ENCODE measurements at regions not wholly inside any gene's neighbourhood (a gene's known extent, or its start where the extent isn't known, plus 50 kb on each side); places are given as distances from the start of the nearest gene placed in this dataset.
A peak's percentile ranks its signal among the peaks of the same experiment; 100 is the strongest.

- Histone ChIP-seq H2AFZ (ENCODE audit: low read length) (no peak overlapping the region), H3K36me3 (ENCODE audit: insufficient read depth, low read length) (no peaks in the 10 kb centered on the region), H3K9me3 (ENCODE audit: low read length) (peaks cover under 1% of the 10 kb centered on the region), H3K4me1 (ENCODE audit: low read length) (no peaks in the 10 kb centered on the region), H3K79me2 (ENCODE audit: low read length) (no peaks in the 10 kb centered on the region), H4K20me1 (ENCODE audit: insufficient read depth, low read depth, low read length) (no peaks in the 10 kb centered on the region), H3K9ac (ENCODE audit: low read length) (no peak overlapping the region), H3K27me3 (ENCODE audit: low read length) (no peaks in the 10 kb centered on the region; the same call in 1 of the 2 replicates), H3K9me2 (replicated peaks; ENCODE audit: insufficient read depth, low read length) (no peaks in the 10 kb centered on the region), H3K4me3 (ENCODE audit: low read length) (no peak overlapping the region), H3K27ac (ENCODE audit: low read length) (no peak overlapping the region), H3K4me2 (ENCODE audit: low read depth, low read length, poor library complexity, severe bottlenecking) (no peak overlapping the region)
- DNase-seq = no peak
These were observed 132.2 kb upstream of the HS3ST2 start for GRCh38 chr16:22681554-22682291.

GRCh38 chr16:22683258-22683657, 130.7 kb upstream of the HS3ST2 start:
- no peak overlapping the region for H3K9ac ChIP-seq (ENCODE audit: low read length)
- no peak overlapping the region for H3K4me3 ChIP-seq (ENCODE audit: low read length)
- H3K9me3 ChIP-seq (ENCODE audit: low read length) = peaks cover 9% of the 10 kb centered on the region
- no peak overlapping the region for H2AFZ ChIP-seq (ENCODE audit: low read length)
- no peak overlapping the region for H3K27ac ChIP-seq (ENCODE audit: low read length)
- no peaks in the 10 kb centered on the region for H3K27me3 ChIP-seq (ENCODE audit: low read length)
- no peak for DNase-seq
- H3K9me2 ChIP-seq (replicated peaks; ENCODE audit: insufficient read depth, low read length) = no peaks in the 10 kb centered on the region
- no peaks in the 10 kb centered on the region for H4K20me1 ChIP-seq (ENCODE audit: insufficient read depth, low read depth, low read length)
- H3K36me3 ChIP-seq (ENCODE audit: insufficient read depth, low read length) = no peaks in the 10 kb centered on the region
- no peaks in the 10 kb centered on the region for H3K4me1 ChIP-seq (ENCODE audit: low read length)
- no peak overlapping the region for H3K4me2 ChIP-seq (ENCODE audit: low read depth, low read length, poor library complexity, severe bottlenecking)
- no peaks in the 10 kb centered on the region for H3K79me2 ChIP-seq (ENCODE audit: low read length)

GRCh38 chr16:22683730-22684573, 130.0 kb upstream of the HS3ST2 start:
- H3K36me3 ChIP-seq (ENCODE audit: insufficient read depth, low read length) = no peaks in the 10 kb centered on the region
- no peak overlapping the region for H3K9ac ChIP-seq (ENCODE audit: low read length)
- no peaks in the 10 kb centered on the region for H3K9me2 ChIP-seq (replicated peaks; ENCODE audit: insufficient read depth, low read length)
- no peak overlapping the region for H2AFZ ChIP-seq (ENCODE audit: low read length)
- no peak overlapping the region for H3K4me3 ChIP-seq (ENCODE audit: low read length)
- no peaks in the 10 kb centered on the region for H3K27me3 ChIP-seq (ENCODE audit: low read length)
- H3K79me2 ChIP-seq (ENCODE audit: low read length) = no peaks in the 10 kb centered on the region
- H3K4me1 ChIP-seq (ENCODE audit: low read length) = no peaks in the 10 kb centered on the region
- DNase-seq = peak; percentile 38
- H3K9me3 ChIP-seq (ENCODE audit: low read length) = peaks cover 9% of the 10 kb centered on the region
- H3K4me2 ChIP-seq (ENCODE audit: low read depth, low read length, poor library complexity, severe bottlenecking) = no peak overlapping the region
- no peaks in the 10 kb centered on the region for H4K20me1 ChIP-seq (ENCODE audit: insufficient read depth, low read depth, low read length)
- no peak overlapping the region for H3K27ac ChIP-seq (ENCODE audit: low read length)

GRCh38 chr16:22684574-22685458, 129.1 kb upstream of the HS3ST2 start:
- H2AFZ ChIP-seq (ENCODE audit: low read length) = no peak overlapping the region
- H4K20me1 ChIP-seq (ENCODE audit: insufficient read depth, low read depth, low read length) = no peaks in the 10 kb centered on the region
- no peak for DNase-seq
- H3K79me2 ChIP-seq (ENCODE audit: low read length) = no peaks in the 10 kb centered on the region
- H3K36me3 ChIP-seq (ENCODE audit: insufficient read depth, low read length) = no peaks in the 10 kb centered on the region
- no peak overlapping the region for H3K27ac ChIP-seq (ENCODE audit: low read length)
- H3K4me1 ChIP-seq (ENCODE audit: low read length) = no peaks in the 10 kb centered on the region
- no peaks in the 10 kb centered on the region; the same call in 1 of the 2 replicates for H3K27me3 ChIP-seq (ENCODE audit: low read length)
- H3K4me2 ChIP-seq (ENCODE audit: low read depth, low read length, poor library complexity, severe bottlenecking) = no peak overlapping the region
- H3K4me3 ChIP-seq (ENCODE audit: low read length) = no peak overlapping the region
- peaks cover 13% of the 10 kb centered on the region for H3K9me3 ChIP-seq (ENCODE audit: low read length)
- no peaks in the 10 kb centered on the region for H3K9me2 ChIP-seq (replicated peaks; ENCODE audit: insufficient read depth, low read length)
- no peak overlapping the region for H3K9ac ChIP-seq (ENCODE audit: low read length)

- no peak overlapping the region for H3K27ac ChIP-seq (ENCODE audit: low read length)
- no peaks in the 10 kb centered on the region for H3K4me1 ChIP-seq (ENCODE audit: low read length)
- no peak overlapping the region for H2AFZ ChIP-seq (ENCODE audit: low read length)
- H3K9me2 ChIP-seq (replicated peaks; ENCODE audit: insufficient read depth, low read length) = no peaks in the 10 kb centered on the region
- no peak for DNase-seq
- no peaks in the 10 kb centered on the region for H3K79me2 ChIP-seq (ENCODE audit: low read length)
- peaks cover 15% of the 10 kb centered on the region for H3K9me3 ChIP-seq (ENCODE audit: low read length)
- no peak overlapping the region for H3K4me3 ChIP-seq (ENCODE audit: low read length)
- H3K27me3 ChIP-seq (ENCODE audit: low read length) = no peaks in the 10 kb centered on the region; the same call in 1 of the 2 replicates
- no peaks in the 10 kb centered on the region for H4K20me1 ChIP-seq (ENCODE audit: insufficient read depth, low read depth, low read length)
- no peak overlapping the region for H3K9ac ChIP-seq (ENCODE audit: low read length)
- no peaks in the 10 kb centered on the region for H3K36me3 ChIP-seq (ENCODE audit: insufficient read depth, low read length)
- H3K4me2 ChIP-seq (ENCODE audit: low read depth, low read length, poor library complexity, severe bottlenecking) = no peak overlapping the region
These were observed 128.5 kb upstream of the HS3ST2 start for GRCh38 chr16:22685459-22685830.

GRCh38 chr16:22687031-22687530, 126.9 kb upstream of the HS3ST2 start:
- Histone ChIP-seq H3K79me2 (ENCODE audit: low read length) (no peaks in the 10 kb centered on the region), H4K20me1 (ENCODE audit: insufficient read depth, low read depth, low read length) (no peaks in the 10 kb centered on the region), H3K27me3 (ENCODE audit: low read length) (no peaks in the 10 kb centered on the region; the same call in none of the 2 replicates), H3K4me1 (ENCODE audit: low read length) (no peaks in the 10 kb centered on the region), H3K9me3 (ENCODE audit: low read length) (peaks cover 15% of the 10 kb centered on the region), H3K9ac (ENCODE audit: low read length) (no peak overlapping the region), H3K4me3 (ENCODE audit: low read length) (no peak overlapping the region), H3K36me3 (ENCODE audit: insufficient read depth, low read length) (no peaks in the 10 kb centered on the region), H3K27ac (ENCODE audit: low read length) (no peak overlapping the region), H3K9me2 (replicated peaks; ENCODE audit: insufficient read depth, low read length) (no peaks in the 10 kb centered on the region), H2AFZ (ENCODE audit: low read length) (no peak overlapping the region), H3K4me2 (ENCODE audit: low read depth, low read length, poor library complexity, severe bottlenecking) (no peak overlapping the region)
- no peak for DNase-seq

- no peak overlapping the region for H2AFZ ChIP-seq (ENCODE audit: low read length)
- H3K27me3 ChIP-seq (ENCODE audit: low read length) = no peaks in the 10 kb centered on the region; the same call in none of the 2 replicates
- no peak overlapping the region for H3K9ac ChIP-seq (ENCODE audit: low read length)
- H3K9me2 ChIP-seq (replicated peaks; ENCODE audit: insufficient read depth, low read length) = no peaks in the 10 kb centered on the region
- no peak for DNase-seq
- H3K9me3 ChIP-seq (ENCODE audit: low read length) = peaks cover 15% of the 10 kb centered on the region
- H4K20me1 ChIP-seq (ENCODE audit: insufficient read depth, low read depth, low read length) = no peaks in the 10 kb centered on the region
- no peaks in the 10 kb centered on the region for H3K36me3 ChIP-seq (ENCODE audit: insufficient read depth, low read length)
- H3K27ac ChIP-seq (ENCODE audit: low read length) = no peak overlapping the region
- H3K4me2 ChIP-seq (ENCODE audit: low read depth, low read length, poor library complexity, severe bottlenecking) = no peak overlapping the region
- H3K4me3 ChIP-seq (ENCODE audit: low read length) = no peak overlapping the region
- H3K4me1 ChIP-seq (ENCODE audit: low read length) = no peaks in the 10 kb centered on the region
- H3K79me2 ChIP-seq (ENCODE audit: low read length) = no peaks in the 10 kb centered on the region
These were observed 125.5 kb upstream of the HS3ST2 start for GRCh38 chr16:22688463-22688862.

All from Karpas-422 (cell line).